K562 (cell line): ENCODE measurements at regions not wholly inside any gene's neighbourhood (a gene's known extent, or its start where the extent isn't known, plus 50 kb on each side); places are given as distances from the start of the nearest gene placed in this dataset.

Experiments
- ATAC-seq: fragments of 200-7000 bp; cut with Tn5 transposase; 3 replicates; pipeline ENCODE4 v1.9.1; 2020; ENCODE audit warnings: moderate library complexity
- BruUV-seq: library from RNA; stranded (reverse); fragments of 400-500 nt; replicated peaks from 2 replicates; lab custom pipeline; 2021; lab: Mats Ljungman, UMichigan
- CTCF ChIA-PET: fragments of 300-600 bp; formaldehyde crosslinking; extraction: SDS; loops from one replicate; lab custom pipeline; 2021; ENCODE audit warnings: low intra/inter-chr PET ratio; lab: Yijun Ruan, JAX
- POLR2A ChIA-PET: fragments of 300-600, 350-650 bp; sonication (Branson Sonifier 250); formaldehyde crosslinking; extraction: SDS; loops from one replicate; lab custom pipeline; 2021; ENCODE audit warnings: antibody characterized with exemption, inconsistent platforms; lab: Yijun Ruan, JAX
- DNase-seq, 4 experiments: peaks; one replicate each; pipeline versions ENCODE4 v3.0.0 to v3.0.0-alpha.2; 2011 to 2018; ENCODE audit warnings: low spot score in 3 of 4, mixed read lengths in 3 of 4; ENCODE audit errors: extremely low read depth in 1 of 4
- FAIRE-seq: peaks from 2 replicates; lab custom pipeline; 2011; peaks lifted over from hg19 to GRCh38; lab: Jason Lieb, UNC
- H2AFZ ChIP-seq: 2 replicates; pipeline ENCODE4 v1.6.0; 2011; ENCODE audit warnings: low read depth, low read length, control low read depth, inconsistent platforms
- H3K27ac ChIP-seq: fragments of 200-600 bp; 3 replicates; pipeline ENCODE4 v1.8.0; 2011; ENCODE audit warnings: low read depth, mild to moderate bottlenecking, control low read depth, inconsistent platforms, low read length, moderate library complexity, mixed read lengths; ENCODE audit errors: extremely low read depth
- H3K27me3 ChIP-seq, 2 experiments: fragments of 300-600 bp in 1 of 2; 2 replicates in 1 of 2; 3 replicates in 1 of 2; pipeline versions ENCODE4 v1.6.0 to v1.8.0; 2011; ENCODE audit warnings: inconsistent platforms in 2 of 2, low read length in 2 of 2, mild to moderate bottlenecking in 1 of 2, mixed read lengths in 1 of 2, moderate library complexity in 1 of 2; ENCODE audit not compliant: control insufficient read depth in 2 of 2, insufficient read depth in 2 of 2
- H3K36me3 ChIP-seq: fragments of 300-600 bp; 3 replicates; pipeline ENCODE4 v1.8.0; 2011; ENCODE audit warnings: mild to moderate bottlenecking, low read length, inconsistent platforms; ENCODE audit not compliant: control insufficient read depth, insufficient read depth
- H3K4me1 ChIP-seq, 2 experiments: fragments of 200-600 bp in 1 of 2; replicated peaks in 1 of 2; 2 replicates in 1 of 2; 3 replicates in 1 of 2; pipeline versions ENCODE4 v1.5.1 to v1.8.0; 2011; ENCODE audit warnings: inconsistent platforms in 2 of 2, low read length in 2 of 2, mild to moderate bottlenecking in 1 of 2, mixed read lengths in 1 of 2, moderate library complexity in 1 of 2; ENCODE audit not compliant: control insufficient read depth in 2 of 2, insufficient read depth in 2 of 2
- H3K4me2 ChIP-seq: 2 replicates; pipeline ENCODE4 v1.6.1; 2011; ENCODE audit warnings: low read length, control low read depth, inconsistent platforms, mixed read lengths; ENCODE audit not compliant: insufficient read depth
- H3K4me3 ChIP-seq: fragments of 200-600 bp; sonication (generic), shearing (Covaris generic); 2 replicates; pipeline ENCODE4 v1.5.1; 2016; ENCODE audit warnings: control low read depth, inconsistent platforms
- H3K79me2 ChIP-seq: fragments of 200-600 bp; 3 replicates; pipeline ENCODE4 v1.8.0; 2011; ENCODE audit warnings: low read length, inconsistent platforms; ENCODE audit not compliant: control insufficient read depth, insufficient read depth
- H3K9ac ChIP-seq, 2 experiments: 2 replicates each; pipeline versions ENCODE4 v1.6.0 to v1.6.1; 2011; ENCODE audit warnings: low read depth in 2 of 2, low read length in 2 of 2, control low read depth in 1 of 2, inconsistent platforms in 1 of 2, mild to moderate bottlenecking in 1 of 2, mixed read lengths in 1 of 2; ENCODE audit not compliant: insufficient read depth in 1 of 2
- H3K9me1 ChIP-seq: one replicate; pipeline ENCODE4 v1.6.0; 2011; ENCODE audit warnings: inconsistent platforms, mild to moderate bottlenecking, low read length, moderate library complexity; ENCODE audit not compliant: control insufficient read depth, insufficient read depth
- H3K9me3 ChIP-seq: replicated peaks from 2 replicates; pipeline ENCODE4 v1.5.1; 2011; ENCODE audit warnings: low read depth, low read length, inconsistent platforms; ENCODE audit not compliant: control insufficient read depth, insufficient read depth
- H4K20me1 ChIP-seq: replicated peaks from 2 replicates; pipeline ENCODE4 v1.6.1; 2011; ENCODE audit warnings: low read length, inconsistent platforms, mixed read lengths; ENCODE audit not compliant: control insufficient read depth, insufficient read depth
- ARNT ChIP-seq, 2 experiments: fragments of 450-650 bp; IDR thresholded peaks; 2 replicates each; pipeline ENCODE4 v1.6.1; 2016; ENCODE audit warnings: mild to moderate bottlenecking in 1 of 2
- ATF1 ChIP-seq, 2 experiments: fragments of 450-650 bp in 1 of 2; IDR thresholded peaks; 2 replicates each; pipeline ENCODE4 v1.6.1; 2016; ENCODE audit warnings: missing compliant biosample characterization in 1 of 2, missing genetic modification characterization in 1 of 2
- BHLHE40 ChIP-seq: IDR thresholded peaks from 2 replicates; pipeline ENCODE4 v1.6.1; 2011; ENCODE audit warnings: low read length, improper control_type of control experiment
- CBX5 ChIP-seq: IDR thresholded peaks from 2 replicates; pipeline ENCODE4 v1.6.1; 2014; ENCODE audit warnings: low read depth, borderline replicate concordance
- CHD2 ChIP-seq: IDR thresholded peaks from 2 replicates; pipeline ENCODE4 v1.6.1; 2011; ENCODE audit warnings: low read depth, low read length
- CTCF ChIP-seq, 3 experiments: IDR thresholded peaks in 2 of 3; conservative IDR thresholded peaks in 1 of 3; 2 replicates each; pipeline ENCODE4 v1.5.1; 2011 to 2012; ENCODE audit warnings: low read length in 3 of 3, mild to moderate bottlenecking in 3 of 3, control low read depth in 2 of 3, improper control_type of control experiment in 1 of 3, inconsistent platforms in 1 of 3, low read depth in 1 of 3, mixed read lengths in 1 of 3, moderate library complexity in 1 of 3; ENCODE audit not compliant: insufficient read depth in 2 of 3
- HDAC1 ChIP-seq, 2 experiments: fragments of 450-650 bp; IDR thresholded peaks; 2 replicates each; pipeline ENCODE4 v1.6.1; 2016 to 2017; ENCODE audit warnings: inconsistent platforms in 1 of 2, mild to moderate bottlenecking in 1 of 2, moderate library complexity in 1 of 2
- HLTF ChIP-seq: fragments of 450-650 bp; IDR thresholded peaks from 2 replicates; pipeline ENCODE4 v1.6.1; 2016
- HSF4 ChIP-seq: fragments of 250-450 bp; sonication (Bioruptor Pico); IDR thresholded peaks from 2 replicates; pipeline ENCODE4 v2.1.2; 2022; ENCODE audit warnings: mild to moderate bottlenecking, moderate library complexity, borderline replicate concordance
- NCOA4 ChIP-seq: fragments of 450-650 bp; IDR thresholded peaks from 2 replicates; pipeline ENCODE4 v1.6.1; 2018; ENCODE audit warnings: mild to moderate bottlenecking; ENCODE audit not compliant: partially characterized antibody
- NFIX ChIP-seq: fragments of 250-450 bp; sonication (Bioruptor Pico); IDR thresholded peaks from 2 replicates; pipeline ENCODE4 v1.4.0; 2020; ENCODE audit warnings: low read depth, mild to moderate bottlenecking, moderate library complexity
- PPARD ChIP-seq: fragments of 250-450 bp; sonication (Bioruptor Pico); IDR thresholded peaks from 2 replicates; pipeline ENCODE4 v1.8.0; 2022; ENCODE audit warnings: inconsistent platforms, mild to moderate bottlenecking, moderate library complexity
- RBM14 ChIP-seq: fragments of 200-400 bp; formaldehyde crosslinking; IDR thresholded peaks from 2 replicates; pipeline ENCODE4 v1.6.1; 2018; ENCODE audit warnings: low read depth, mild to moderate bottlenecking, low read length, moderate library complexity, borderline replicate concordance; ENCODE audit not compliant: insufficient read depth
- RNF219 ChIP-seq: fragments of 250-450 bp; sonication (Bioruptor Pico); IDR thresholded peaks from 2 replicates; pipeline ENCODE4 v1.5.0; 2022; ENCODE audit warnings: mild to moderate bottlenecking
- SMARCB1 ChIP-seq: IDR thresholded peaks from 2 replicates; pipeline ENCODE4 v1.6.1; 2011; ENCODE audit warnings: improper control_type of control experiment, low read depth; ENCODE audit not compliant: insufficient read length
- SRSF1 ChIP-seq: fragments of 200-400 bp; formaldehyde crosslinking; IDR thresholded peaks from 2 replicates; pipeline ENCODE4 v1.6.1; 2017; ENCODE audit warnings: mild to moderate bottlenecking, low read depth, low read length, moderate library complexity
- USF1 ChIP-seq: sonication (generic); formaldehyde crosslinking; IDR thresholded peaks from 2 replicates; pipeline ENCODE4 v1.9.0; 2022; ENCODE audit warnings: mild to moderate bottlenecking, missing genetic modification reagents
- ZNF197 ChIP-seq: fragments of 200-800 bp; sonication (Bioruptor generic); IDR thresholded peaks from 2 replicates; pipeline ENCODE4 v1.6.1; 2016; ENCODE audit warnings: low read depth, missing genetic modification characterization, missing compliant biosample characterization
- ZNF75A ChIP-seq: fragments of 450-650 bp; formaldehyde crosslinking; IDR thresholded peaks from 2 replicates; pipeline ENCODE4 v1.4.0; 2020; ENCODE audit warnings: mild to moderate bottlenecking
- WGBS: fragments of 100-300 bp; shearing (Covaris generic); methylation state at CpG from one replicate; pipeline ENCODE4 v1.1.6; 2016; ENCODE audit warnings: low coverage, mixed read lengths; ENCODE audit not compliant: insufficient coverage; ENCODE audit errors: missing lambda C conversion rate; 5-methylcytosine and 5-hydroxymethylcytosine counted together
- in situ Hi-C: fragments of 300-500 bp; cut with MboI; formaldehyde crosslinking; loops from 4 replicates; pipeline ENCODE4 v1.15.0; 2018; ENCODE audit warnings: inconsistent platforms, mixed read lengths
- intact Hi-C: fragments of 100-400 bp; cut with micrococcal nuclease; formaldehyde crosslinking; loops from 2 replicates; pipeline ENCODE4 v1.14.2; 2022

GRCh38 chr11:115716080-115716479 is 211.9 kb upstream of the CADM1 start:
- no peaks in the 10 kb centered on the region for H3K4me1 ChIP-seq
- no peaks in the 10 kb centered on the region for H4K20me1 ChIP-seq
- ChIA-PET POLR2A (interaction anchor here (0.6 to 0.7 kb wide), 3 partner anchors 24 to 206 kb away, joined by 3 to 5 read pairs (median 3); no protein-coding TSS in a partner anchor), CTCF (no interaction called here)
- no peak overlapping the region for H3K27ac ChIP-seq
- in situ Hi-C loops, result no loop called here
- no TSS peak for BruUV-seq
- no peaks in the 10 kb centered on the region for H3K9me3 ChIP-seq
- TF ChIP-seq USF1 (no peak), HLTF (no peak), ZNF75A (no peak), ARNT (IDR thresholded peaks at IDR 0.05) (no peak), HDAC1 (IDR thresholded peaks at IDR 0.05) (no peak), SRSF1 (no peak), CTCF (IDR thresholded peaks at IDR 0.05 in 2 of 3, conservative IDR thresholded peaks at IDR 0.05 in 1 of 3; ENCODE audit: insufficient read depth in 2 of 3, low read depth in 1 of 3, low read length in 3 of 3) (no peak), ATF1 (CRISPR knock-in tag; IDR thresholded peaks at IDR 0.05) (no peak), ATF1 (tag; IDR thresholded peaks at IDR 0.05) (no peak), CHD2 (no peak), ZNF197 (CRISPR knock-in tag) (no peak), SMARCB1 (no peak), NCOA4 (no peak), HSF4 (CRISPR knock-in tag) (no peak), BHLHE40 (no peak), PPARD (no peak), CBX5 (no peak), RBM14 (no peak), RNF219 (no peak), NFIX (CRISPR knock-in tag) (no peak)
- ATAC-seq (no peak), DNase-seq (no peak), FAIRE-seq (no peak)
- H3K79me2 ChIP-seq, result no peaks in the 10 kb centered on the region
- WGBS, result 0% methylated on average over 6 of the region's 7 CpGs
- H3K4me2 ChIP-seq, result no peak overlapping the region
- no peak overlapping the region for H3K9ac ChIP-seq
- intact Hi-C loops, result no loop called here
- H3K4me3 ChIP-seq, result no peak overlapping the region
- no peaks in the 10 kb centered on the region for H3K36me3 ChIP-seq
- peaks cover 0 to 19% of the 10 kb centered on the region in 2 experiments; a peak in 2 of 5 replicates for H3K27me3 ChIP-seq
- no peak overlapping the region for H2AFZ ChIP-seq
- no peaks in the 10 kb centered on the region for H3K9me1 ChIP-seq
